CD14-positive monocyte (primary cell): ENCODE measurements at regions not wholly inside any gene's neighbourhood (a gene's known extent, or its start where the extent isn't known, plus 50 kb on each side); places are given as distances from the start of the nearest gene placed in this dataset.

Experiments used
- DNase-seq, 3 donors: peaks; one replicate each; pipeline ENCODE4 v3.0.0-alpha.2; 2011 to 2022
- H2AFZ ChIP-seq: 2 replicates; pipeline ENCODE4 v1.6.0; 2012; ENCODE audit warnings: mild to moderate bottlenecking, low read depth, low read length, inconsistent platforms; ENCODE audit not compliant: insufficient read depth, poor library complexity, severe bottlenecking
- H3K27ac ChIP-seq, 2 donors: 1 replicate in 1 of 2; 2 replicates in 1 of 2; pipeline ENCODE4 v1.5.1; 2012 to 2013; ENCODE audit warnings: low read length in 2 of 2, control low read depth in 1 of 2, inconsistent platforms in 1 of 2, low read depth in 1 of 2, mild to moderate bottlenecking in 1 of 2
- H3K27me3 ChIP-seq, 2 donors: one replicate each; pipeline versions ENCODE4 v1.6.0 to v1.6.1; 2011 to 2013; ENCODE audit warnings: low read length in 2 of 2; ENCODE audit not compliant: control insufficient read depth in 2 of 2, insufficient read depth in 2 of 2
- H3K36me3 ChIP-seq, 2 donors: replicated peaks in 1 of 2; 1 replicate in 1 of 2; 2 replicates in 1 of 2; pipeline versions ENCODE4 v1.5.1 to v1.6.1; 2012 to 2013; ENCODE audit warnings: low read length in 2 of 2, control low read depth in 1 of 2, inconsistent platforms in 1 of 2, mild to moderate bottlenecking in 1 of 2; ENCODE audit not compliant: insufficient read depth in 2 of 2, control insufficient read depth in 1 of 2
- H3K4me1 ChIP-seq, 2 donors: 1 replicate in 1 of 2; 2 replicates in 1 of 2; pipeline versions ENCODE4 v1.5.1 to v1.6.1; 2012 to 2013; ENCODE audit warnings: low read length in 2 of 2, control low read depth in 1 of 2, inconsistent platforms in 1 of 2, mild to moderate bottlenecking in 1 of 2, moderate library complexity in 1 of 2; ENCODE audit not compliant: insufficient read depth in 2 of 2, control insufficient read depth in 1 of 2
- H3K4me2 ChIP-seq: replicated peaks from 2 replicates; pipeline ENCODE3; 2012; ENCODE audit warnings: low read length, moderate library complexity, mild to moderate bottlenecking; ENCODE audit not compliant: poor library complexity, severe bottlenecking; ENCODE audit errors: extremely low read depth
- H3K4me3 ChIP-seq, 3 experiments: fragments of 200-600 bp in 1 of 3; sonication (generic) in 1 of 3; replicated peaks in 1 of 3; 1 replicate in 2 of 3; 2 replicates in 1 of 3; pipeline ENCODE4 v1.5.1; 2011 to 2013; ENCODE audit warnings: low read length in 3 of 3, mild to moderate bottlenecking in 3 of 3, control low read depth in 2 of 3, low read depth in 2 of 3, inconsistent platforms in 1 of 3, moderate library complexity in 1 of 3
- H3K79me2 ChIP-seq: 2 replicates; pipeline ENCODE4 v1.6.0; 2012; ENCODE audit warnings: mild to moderate bottlenecking, control low read depth, inconsistent platforms, low read length, moderate library complexity; ENCODE audit not compliant: insufficient read depth
- H3K9ac ChIP-seq: 2 replicates; pipeline ENCODE4 v1.6.0; 2017; ENCODE audit warnings: low read length, mild to moderate bottlenecking; ENCODE audit not compliant: insufficient read depth, poor library complexity, severe bottlenecking
- H3K9me3 ChIP-seq, 2 donors: replicated peaks in 1 of 2; 1 replicate in 1 of 2; 2 replicates in 1 of 2; pipeline versions ENCODE4 v1.5.1 to v1.6.1; 2012 to 2013; ENCODE audit warnings: low read length in 2 of 2, control low read depth in 1 of 2; ENCODE audit not compliant: control insufficient read depth in 1 of 2, insufficient read depth in 1 of 2
- H4K20me1 ChIP-seq: 2 replicates; pipeline ENCODE4 v1.6.0; 2012; ENCODE audit warnings: mild to moderate bottlenecking, low read length, control low read depth, moderate library complexity; ENCODE audit not compliant: insufficient read depth
- H3K27ac Mint-ChIP-seq, 7 donors: one replicate each; pipeline ENCODE4 v1.8.0; 2020; ENCODE audit warnings: mild to moderate bottlenecking in 7 of 7, mixed read lengths in 7 of 7, moderate library complexity in 6 of 7, inconsistent platforms in 2 of 7
- H3K27me3 Mint-ChIP-seq, 3 donors: one replicate each; pipeline ENCODE4 v1.8.0; 2021 to 2022; ENCODE audit warnings: low read depth in 3 of 3, mild to moderate bottlenecking in 3 of 3, mixed read lengths in 3 of 3, moderate library complexity in 3 of 3, inconsistent platforms in 1 of 3
- H3K36me3 Mint-ChIP-seq, 2 donors: one replicate each; pipeline ENCODE4 v1.8.0; 2020; ENCODE audit warnings: mixed read lengths in 2 of 2, inconsistent platforms in 1 of 2, mild to moderate bottlenecking in 1 of 2
- H3K4me1 Mint-ChIP-seq: one replicate; pipeline ENCODE4 v1.8.0; 2020; ENCODE audit warnings: mild to moderate bottlenecking, mixed read lengths
- H3K4me3 Mint-ChIP-seq, 2 donors: one replicate each; pipeline ENCODE4 v1.8.0; 2020; ENCODE audit warnings: mild to moderate bottlenecking in 2 of 2, mixed read lengths in 2 of 2, moderate library complexity in 1 of 2
- H3K9me3 Mint-ChIP-seq, 7 donors: one replicate each; pipeline ENCODE4 v1.8.0; 2020 to 2022; ENCODE audit warnings: mixed read lengths in 7 of 7, mild to moderate bottlenecking in 6 of 7, moderate library complexity in 6 of 7, inconsistent platforms in 2 of 7
- WGBS: methylation state at CpG from one replicate; pipeline ENCODE4 v1.1.5; 2013; ENCODE audit warnings: missing lambda C conversion rate; ENCODE audit not compliant: insufficient coverage; 5-methylcytosine and 5-hydroxymethylcytosine counted together
- intact Hi-C, 2 donors: fragments of 100-400 bp; cut with micrococcal nuclease; formaldehyde crosslinking; loops; one replicate each; pipeline versions ENCODE4 v1.15.0 to v1.15.1; 2023
- TF ChIP-seq, protein P1 (sequence below): fragments of 200-600 bp; IDR thresholded peaks from one replicate; pipeline ENCODE4 v1.8.0; 2022; ENCODE audit warnings: antibody characterized with exemption, mild to moderate bottlenecking

DNA sequence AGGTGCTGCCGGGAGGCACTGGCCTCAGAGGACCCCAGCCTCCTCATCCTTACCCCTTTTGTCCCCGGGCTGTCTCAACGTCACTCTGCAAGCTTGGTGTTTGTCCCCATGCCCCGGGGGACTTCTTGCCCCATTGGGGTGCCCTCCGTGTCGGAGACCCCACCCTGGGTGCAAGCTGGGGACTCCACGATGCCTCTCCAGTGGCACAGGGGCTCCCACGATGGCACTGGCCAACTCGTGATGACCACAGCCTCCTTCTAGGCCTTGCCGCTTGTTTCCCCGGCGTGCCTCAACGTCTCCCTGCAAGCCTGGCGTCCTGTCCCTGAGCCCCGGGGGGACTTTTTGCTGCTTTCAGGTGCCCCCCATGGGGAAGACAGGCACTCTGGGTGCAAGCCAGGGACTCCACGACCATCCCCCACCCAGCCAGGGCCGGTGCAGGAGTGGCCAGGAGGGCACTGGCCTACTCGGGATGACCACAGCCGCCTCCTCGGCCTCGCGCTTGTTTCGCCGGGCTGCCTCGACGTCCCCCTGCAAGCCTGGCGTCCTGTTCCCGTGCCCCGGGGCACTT, 237.0 kb downstream of the TUBA3C start:
- TF ChIP-seq, protein P1, sequence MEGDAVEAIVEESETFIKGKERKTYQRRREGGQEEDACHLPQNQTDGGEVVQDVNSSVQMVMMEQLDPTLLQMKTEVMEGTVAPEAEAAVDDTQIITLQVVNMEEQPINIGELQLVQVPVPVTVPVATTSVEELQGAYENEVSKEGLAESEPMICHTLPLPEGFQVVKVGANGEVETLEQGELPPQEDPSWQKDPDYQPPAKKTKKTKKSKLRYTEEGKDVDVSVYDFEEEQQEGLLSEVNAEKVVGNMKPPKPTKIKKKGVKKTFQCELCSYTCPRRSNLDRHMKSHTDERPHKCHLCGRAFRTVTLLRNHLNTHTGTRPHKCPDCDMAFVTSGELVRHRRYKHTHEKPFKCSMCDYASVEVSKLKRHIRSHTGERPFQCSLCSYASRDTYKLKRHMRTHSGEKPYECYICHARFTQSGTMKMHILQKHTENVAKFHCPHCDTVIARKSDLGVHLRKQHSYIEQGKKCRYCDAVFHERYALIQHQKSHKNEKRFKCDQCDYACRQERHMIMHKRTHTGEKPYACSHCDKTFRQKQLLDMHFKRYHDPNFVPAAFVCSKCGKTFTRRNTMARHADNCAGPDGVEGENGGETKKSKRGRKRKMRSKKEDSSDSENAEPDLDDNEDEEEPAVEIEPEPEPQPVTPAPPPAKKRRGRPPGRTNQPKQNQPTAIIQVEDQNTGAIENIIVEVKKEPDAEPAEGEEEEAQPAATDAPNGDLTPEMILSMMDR: no peak
- Histone ChIP-seq H3K79me2 (no peaks in the 10 kb centered on the region), H4K20me1 (no peaks in the 10 kb centered on the region), H3K9me3 (peaks cover 10 to 23% of the 10 kb centered on the region in 2 donors), H3K36me3 (no peaks in the 10 kb centered on the region), H3K9ac (no peak overlapping the region), H3K4me1 (no peaks in the 10 kb centered on the region), H3K4me2 (no peak overlapping the region), H3K4me3 (no peak overlapping the region), H3K27ac (no peak overlapping the region), H3K27me3 (no peaks in the 10 kb centered on the region), H2AFZ (no peak overlapping the region)
- Mint-ChIP-seq H3K9me3 (peaks cover 2 to 24% (median 11%) of the 10 kb centered on the region in 7 donors), H3K4me3 (no peak overlapping the region), H3K36me3 (no peaks in the 10 kb centered on the region), H3K27ac (no peak overlapping the region), H3K4me1 (no peaks in the 10 kb centered on the region), H3K27me3 (no peaks in the 10 kb centered on the region)
- DNase-seq: no peak
- intact Hi-C loops: no loop called here
- 91% methylated on average over 29 of the region's 29 CpGs for WGBS

DNA sequence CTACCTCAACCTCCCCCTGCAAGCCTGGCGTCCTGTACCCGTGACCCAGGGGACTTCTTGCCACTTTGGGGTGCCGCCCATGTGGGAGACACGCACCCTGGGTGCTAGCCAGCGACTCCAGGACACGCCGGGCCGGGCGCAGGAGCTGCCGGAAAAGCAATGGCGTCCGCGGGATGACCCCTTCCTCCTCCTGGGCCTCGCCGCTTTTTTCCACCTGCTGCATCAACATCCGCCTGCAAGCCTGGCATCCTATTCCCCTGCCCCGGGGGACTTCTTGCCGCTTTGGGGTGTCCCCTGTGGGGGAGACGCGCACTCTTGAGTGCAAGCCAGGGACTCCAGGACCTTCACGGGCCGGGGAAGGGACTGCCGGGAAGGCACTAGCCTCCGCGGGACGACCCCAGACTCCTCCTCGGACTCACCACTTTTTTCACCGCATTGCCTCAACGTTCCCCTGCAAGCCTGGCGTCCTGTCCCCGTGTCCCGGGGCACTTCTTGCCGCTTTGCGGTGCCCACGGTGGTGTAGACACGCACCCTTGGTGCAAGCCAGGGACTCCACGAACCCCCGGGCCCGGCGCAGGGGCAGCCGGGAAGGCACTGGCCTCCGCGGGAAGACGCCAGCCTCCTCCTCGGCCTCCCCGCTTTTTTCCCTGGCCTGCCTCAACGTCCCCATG, 237.8 kb downstream of the TUBA3C start:
- Mint-ChIP-seq H3K4me1 (no peaks in the 10 kb centered on the region), H3K36me3 (no peaks in the 10 kb centered on the region), H3K4me3 (no peak overlapping the region), H3K9me3 (peaks cover 2 to 23% (median 8%) of the 10 kb centered on the region in 7 donors), H3K27me3 (no peaks in the 10 kb centered on the region), H3K27ac (no peak overlapping the region)
- TF ChIP-seq, protein P1: no peak
- Histone ChIP-seq H4K20me1 (no peaks in the 10 kb centered on the region), H3K79me2 (no peaks in the 10 kb centered on the region), H3K9me3 (peaks cover 10 to 23% of the 10 kb centered on the region in 2 donors), H3K36me3 (no peaks in the 10 kb centered on the region), H3K27me3 (no peaks in the 10 kb centered on the region), H3K4me1 (no peaks in the 10 kb centered on the region), H3K9ac (no peak overlapping the region), H3K4me3 (no peak overlapping the region), H2AFZ (no peak overlapping the region), H3K4me2 (no peak overlapping the region), H3K27ac (no peak overlapping the region)
- no peak for DNase-seq
- WGBS: 85% methylated on average over 47 of the region's 47 CpGs
- intact Hi-C loops: no loop called here
